ENCODE measurements at regions not wholly inside any gene's neighbourhood (a gene's known extent, or its start where the extent isn't known, plus 50 kb on each side); places are given as distances from the start of the nearest gene placed in this dataset.

DNA sequence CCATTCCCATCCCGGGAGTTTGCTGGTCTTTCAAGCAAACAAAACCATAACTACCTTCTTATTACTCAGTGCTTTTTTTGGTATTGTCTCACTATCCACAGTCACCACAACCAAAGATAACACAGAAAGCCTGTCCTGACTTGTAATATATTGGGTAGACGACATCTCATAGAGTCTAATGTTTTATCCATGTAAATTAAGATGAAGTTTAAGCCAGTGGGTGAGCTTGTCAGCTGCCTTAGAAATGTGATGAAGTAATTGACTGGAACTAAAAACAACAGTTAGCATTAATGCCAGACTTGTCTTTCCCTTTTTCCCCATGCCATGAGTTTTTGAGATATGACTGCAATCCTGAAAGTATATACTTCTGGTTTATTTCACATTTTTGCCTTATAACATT is 282.7 kb upstream of the PRDM1 start:
- TF ChIP-seq RAD21 (IDR thresholded peaks at IDR 0.05) (no peak), TAF1 (conservative IDR thresholded peaks at IDR 0.05) (no peak), GABPA (IDR thresholded peaks at IDR 0.05 in 1 of 2, conservative IDR thresholded peaks at IDR 0.05 in 1 of 2) (no peak)
- TF ChIP-seq, protein P1, sequence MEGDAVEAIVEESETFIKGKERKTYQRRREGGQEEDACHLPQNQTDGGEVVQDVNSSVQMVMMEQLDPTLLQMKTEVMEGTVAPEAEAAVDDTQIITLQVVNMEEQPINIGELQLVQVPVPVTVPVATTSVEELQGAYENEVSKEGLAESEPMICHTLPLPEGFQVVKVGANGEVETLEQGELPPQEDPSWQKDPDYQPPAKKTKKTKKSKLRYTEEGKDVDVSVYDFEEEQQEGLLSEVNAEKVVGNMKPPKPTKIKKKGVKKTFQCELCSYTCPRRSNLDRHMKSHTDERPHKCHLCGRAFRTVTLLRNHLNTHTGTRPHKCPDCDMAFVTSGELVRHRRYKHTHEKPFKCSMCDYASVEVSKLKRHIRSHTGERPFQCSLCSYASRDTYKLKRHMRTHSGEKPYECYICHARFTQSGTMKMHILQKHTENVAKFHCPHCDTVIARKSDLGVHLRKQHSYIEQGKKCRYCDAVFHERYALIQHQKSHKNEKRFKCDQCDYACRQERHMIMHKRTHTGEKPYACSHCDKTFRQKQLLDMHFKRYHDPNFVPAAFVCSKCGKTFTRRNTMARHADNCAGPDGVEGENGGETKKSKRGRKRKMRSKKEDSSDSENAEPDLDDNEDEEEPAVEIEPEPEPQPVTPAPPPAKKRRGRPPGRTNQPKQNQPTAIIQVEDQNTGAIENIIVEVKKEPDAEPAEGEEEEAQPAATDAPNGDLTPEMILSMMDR (IDR thresholded peaks at IDR 0.05; ENCODE audit: low read depth, low read length, missing input control) = no peak
- TF ChIP-seq, protein P2, sequence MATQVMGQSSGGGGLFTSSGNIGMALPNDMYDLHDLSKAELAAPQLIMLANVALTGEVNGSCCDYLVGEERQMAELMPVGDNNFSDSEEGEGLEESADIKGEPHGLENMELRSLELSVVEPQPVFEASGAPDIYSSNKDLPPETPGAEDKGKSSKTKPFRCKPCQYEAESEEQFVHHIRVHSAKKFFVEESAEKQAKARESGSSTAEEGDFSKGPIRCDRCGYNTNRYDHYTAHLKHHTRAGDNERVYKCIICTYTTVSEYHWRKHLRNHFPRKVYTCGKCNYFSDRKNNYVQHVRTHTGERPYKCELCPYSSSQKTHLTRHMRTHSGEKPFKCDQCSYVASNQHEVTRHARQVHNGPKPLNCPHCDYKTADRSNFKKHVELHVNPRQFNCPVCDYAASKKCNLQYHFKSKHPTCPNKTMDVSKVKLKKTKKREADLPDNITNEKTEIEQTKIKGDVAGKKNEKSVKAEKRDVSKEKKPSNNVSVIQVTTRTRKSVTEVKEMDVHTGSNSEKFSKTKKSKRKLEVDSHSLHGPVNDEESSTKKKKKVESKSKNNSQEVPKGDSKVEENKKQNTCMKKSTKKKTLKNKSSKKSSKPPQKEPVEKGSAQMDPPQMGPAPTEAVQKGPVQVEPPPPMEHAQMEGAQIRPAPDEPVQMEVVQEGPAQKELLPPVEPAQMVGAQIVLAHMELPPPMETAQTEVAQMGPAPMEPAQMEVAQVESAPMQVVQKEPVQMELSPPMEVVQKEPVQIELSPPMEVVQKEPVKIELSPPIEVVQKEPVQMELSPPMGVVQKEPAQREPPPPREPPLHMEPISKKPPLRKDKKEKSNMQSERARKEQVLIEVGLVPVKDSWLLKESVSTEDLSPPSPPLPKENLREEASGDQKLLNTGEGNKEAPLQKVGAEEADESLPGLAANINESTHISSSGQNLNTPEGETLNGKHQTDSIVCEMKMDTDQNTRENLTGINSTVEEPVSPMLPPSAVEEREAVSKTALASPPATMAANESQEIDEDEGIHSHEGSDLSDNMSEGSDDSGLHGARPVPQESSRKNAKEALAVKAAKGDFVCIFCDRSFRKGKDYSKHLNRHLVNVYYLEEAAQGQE (IDR thresholded peaks at IDR 0.05) = no peak
